Right lobe of liver (tissue), 6 donors: ENCODE measurements at regions not wholly inside any gene's neighbourhood (a gene's known extent, or its start where the extent isn't known, plus 50 kb on each side); places are given as distances from the start of the nearest gene placed in this dataset.
A peak's percentile ranks its signal among the peaks of the same experiment; 100 is the strongest.

Experiments used
- ATAC-seq, 4 donors: fragments of 200-7000 bp; cut with Tn5 transposase; one replicate each; pipeline ENCODE4 v1.9.1; 2020; ENCODE audit warnings: mild to moderate bottlenecking in 4 of 4, moderate library complexity in 4 of 4
- DNase-seq, 3 donors: peaks; one replicate each; pipeline ENCODE4 v3.0.0-alpha.2; 2020
- H3K27ac ChIP-seq, 3 donors: fragments of 200-600 bp; one replicate each; pipeline ENCODE4 v1.8.0; 2022
- H3K27me3 ChIP-seq, 2 donors: fragments of 200-600 bp; one replicate each; pipeline ENCODE4 v1.8.0; 2022
- H3K36me3 ChIP-seq, 4 donors: fragments of 200-600 bp; sonication (generic) in 1 of 4; one replicate each; pipeline versions ENCODE4 v1.5.1 to v1.8.0; 2017 to 2022; ENCODE audit warnings: control low read depth in 1 of 4
- H3K4me1 ChIP-seq, 4 donors: fragments of 200-600 bp; sonication (generic) in 1 of 4; one replicate each; pipeline versions ENCODE4 v1.5.1 to v1.8.0; 2017 to 2022; ENCODE audit warnings: control low read depth in 1 of 4
- H3K4me3 ChIP-seq, 3 donors: fragments of 200-600 bp; one replicate each; pipeline ENCODE4 v1.8.0; 2022
- H3K9me3 ChIP-seq, 4 donors: fragments of 200-600 bp; sonication (generic) in 1 of 4; one replicate each; pipeline versions ENCODE4 v1.5.1 to v1.8.0; 2017 to 2022; ENCODE audit warnings: control low read depth in 1 of 4
- CTCF ChIP-seq, 4 donors: fragments of 200-600 bp in 3 of 4; fragments of 450-650 bp in 1 of 4; IDR thresholded peaks; one replicate each; pipeline versions ENCODE4 v1.5.1 to v1.8.0; 2016 to 2022; ENCODE audit warnings: antibody characterized with exemption in 4 of 4, mild to moderate bottlenecking in 2 of 4
- POLR2A ChIP-seq: fragments of 450-650 bp; IDR thresholded peaks from one replicate; pipeline ENCODE4 v1.6.1; 2017; ENCODE audit warnings: antibody characterized with exemption, mild to moderate bottlenecking
- WGBS: methylation state at CpG from one replicate; pipeline ENCODE4 v1.1.6; 2018; ENCODE audit warnings: low coverage, low lambda C conversion rate; ENCODE audit not compliant: insufficient coverage; ENCODE audit errors: missing lambda C conversion rate; 5-methylcytosine and 5-hydroxymethylcytosine counted together
- intact Hi-C, 2 donors: fragments of 100-400 bp; cut with DNase I; formaldehyde crosslinking; loops; one replicate each; pipeline versions ENCODE4 v1.11.2 to v1.14.1; 2022
- donor health status: DM: no; HTN: yes; CAD: no.
- donor health status: DM: no; HTN: no; CAD: no.
- donor health status: DM: no; HTN: no; CAD: no.
- donor health status: DM: no; HTN: yes; CAD: no.
- donor health status: DM: no; HTN: yes; CAD: no.

GRCh38 chr2:160550048-160550447, 56.4 kb upstream of the RBMS1 start:
- WGBS, result 75% methylated on average over 2 of the region's 2 CpGs
- DNase-seq (no peak), ATAC-seq (no peak)
- no peak overlapping the region for H3K27ac ChIP-seq
- no peaks in the 10 kb centered on the region for H3K4me1 ChIP-seq
- H3K27me3 ChIP-seq, result no peaks in the 10 kb centered on the region
- intact Hi-C loops, result no loop called here
- no peak for TF ChIP-seq CTCF (IDR thresholded peaks at IDR 0.05)
- TF ChIP-seq POLR2A, result no peak
- no peak overlapping the region for H3K4me3 ChIP-seq
- H3K9me3 ChIP-seq, result no peaks in the 10 kb centered on the region
- no peaks in the 10 kb centered on the region for H3K36me3 ChIP-seq

GRCh38 chr2:160551259-160551658, 57.7 kb upstream of the RBMS1 start:
- Histone ChIP-seq H3K4me3 (no peak overlapping the region), H3K36me3 (no peaks in the 10 kb centered on the region), H3K9me3 (no peaks in the 10 kb centered on the region), H3K27ac (no peak overlapping the region), H3K27me3 (no peaks in the 10 kb centered on the region), H3K4me1 (no peaks in the 10 kb centered on the region)
- WGBS, result 37% methylated on average over 4 of the region's 4 CpGs
- ATAC-seq (peak in 2 of 4 donors; percentile 24 to 53), DNase-seq (no peak)
- TF ChIP-seq CTCF (IDR thresholded peaks at IDR 0.05), result no peak
- TF ChIP-seq POLR2A, result no peak
- intact Hi-C loops, result no loop called here

- intact Hi-C loops, result no loop called here
- 84% methylated on average over 4 of the region's 6 CpGs for WGBS
- H3K4me3 ChIP-seq, result no peak overlapping the region
- DNase-seq (no peak), ATAC-seq (no peak)
- no peak for TF ChIP-seq POLR2A
- no peak for TF ChIP-seq CTCF (IDR thresholded peaks at IDR 0.05)
- H3K4me1 ChIP-seq, result no peaks in the 10 kb centered on the region
- H3K27me3 ChIP-seq, result no peaks in the 10 kb centered on the region
- H3K9me3 ChIP-seq, result no peaks in the 10 kb centered on the region
- H3K27ac ChIP-seq, result no peak overlapping the region
- H3K36me3 ChIP-seq, result no peaks in the 10 kb centered on the region
Observed at GRCh38 chr2:160555420-160556071, 61.9 kb upstream of the RBMS1 start.

- Histone ChIP-seq H3K4me3 (no peak overlapping the region), H3K27me3 (no peaks in the 10 kb centered on the region), H3K27ac (no peak overlapping the region), H3K4me1 (no peaks in the 10 kb centered on the region), H3K9me3 (no peaks in the 10 kb centered on the region), H3K36me3 (no peaks in the 10 kb centered on the region)
- DNase-seq (no peak), ATAC-seq (no peak)
- TF ChIP-seq POLR2A, result no peak
- TF ChIP-seq CTCF (IDR thresholded peaks at IDR 0.05), result no peak
- intact Hi-C loops, result no loop called here
- 97% methylated on average over 3 of the region's 3 CpGs for WGBS
Observed at GRCh38 chr2:160557903-160558302, 64.3 kb upstream of the RBMS1 start.

GRCh38 chr2:160558531-160558930, 64.9 kb upstream of the RBMS1 start:
- H3K27ac ChIP-seq, result no peak overlapping the region
- H3K27me3 ChIP-seq, result no peaks in the 10 kb centered on the region
- DNase-seq, result no peak
- no peaks in the 10 kb centered on the region for H3K9me3 ChIP-seq
- no peak overlapping the region for H3K4me3 ChIP-seq
- no peak for ATAC-seq
- no peak for TF ChIP-seq POLR2A
- intact Hi-C loops, result no loop called here
- WGBS, result 65% methylated on average over 5 of the region's 5 CpGs
- H3K4me1 ChIP-seq, result no peaks in the 10 kb centered on the region
- H3K36me3 ChIP-seq, result no peaks in the 10 kb centered on the region
